ENCODE measurements at regions not wholly inside any gene's neighbourhood (a gene's known extent, or its start where the extent isn't known, plus 50 kb on each side); places are given as distances from the start of the nearest gene placed in this dataset.

- Mint-ChIP-seq H3K27ac (no peak overlapping the region), H3K27me3 (no peaks in the 10 kb centered on the region), H3K4me1 (no peaks in the 10 kb centered on the region), H3K9me3 (peaks cover 3% of the 10 kb centered on the region), H3K36me3 (ENCODE audit: low read depth) (no peaks in the 10 kb centered on the region), H3K4me3 (no peak overlapping the region)
- no peak for ATAC-seq
- no peak for DNase-seq
Observed at GRCh38 chr2:147740211-147740927, 104.5 kb upstream of the ACVR2A start.

DNA sequence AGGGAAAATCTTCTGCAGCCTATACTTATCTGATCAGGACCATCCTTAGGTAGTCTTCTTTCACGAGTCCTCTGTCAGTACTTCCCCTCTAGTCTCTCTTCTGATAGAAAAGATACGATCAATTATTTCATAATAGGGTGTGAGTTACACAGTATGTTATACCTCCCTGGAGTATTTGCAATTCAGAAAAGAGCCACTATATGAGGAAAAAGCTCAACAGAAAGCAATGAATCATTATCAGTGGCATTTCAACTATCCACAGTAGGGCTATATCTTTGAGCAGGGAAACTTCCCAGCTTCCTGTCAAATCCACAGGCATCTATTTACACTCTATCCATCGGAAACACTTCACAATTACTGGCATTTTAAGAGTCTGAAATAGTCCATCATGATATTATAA is 105.3 kb upstream of the ACVR2A start:
- peaks cover 3% of the 10 kb centered on the region for H3K9me3 Mint-ChIP-seq
- ATAC-seq (no peak), DNase-seq (no peak)
- no peak overlapping the region for H3K27ac Mint-ChIP-seq
- H3K4me1 Mint-ChIP-seq: no peaks in the 10 kb centered on the region
- H3K27me3 Mint-ChIP-seq: no peaks in the 10 kb centered on the region
- no peak overlapping the region for H3K4me3 Mint-ChIP-seq
- H3K36me3 Mint-ChIP-seq (ENCODE audit: low read depth): no peaks in the 10 kb centered on the region

DNA sequence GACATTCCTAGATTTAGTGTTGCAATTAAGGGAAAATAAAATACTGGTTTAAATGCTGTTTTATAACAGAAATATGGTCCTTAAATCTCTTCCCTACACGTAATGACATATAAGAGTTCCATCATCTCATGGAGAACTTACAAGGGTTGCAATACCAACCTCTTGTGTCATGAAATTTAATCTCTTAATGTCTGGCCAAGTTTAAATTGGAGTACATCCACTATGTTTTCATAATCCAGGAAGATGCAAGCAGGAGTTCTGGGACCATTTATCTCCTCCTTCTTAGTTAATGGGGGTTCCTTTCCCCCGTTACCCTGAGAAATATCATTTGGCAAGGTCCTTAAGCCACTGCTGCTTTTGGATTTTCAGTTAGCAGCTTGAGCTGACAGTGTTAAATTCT is 126.0 kb upstream of the ACVR2A start:
- Mint-ChIP-seq H3K9me3 (peaks cover 9% of the 10 kb centered on the region), H3K4me3 (no peak overlapping the region), H3K36me3 (ENCODE audit: low read depth) (no peaks in the 10 kb centered on the region), H3K27ac (no peak overlapping the region), H3K4me1 (no peaks in the 10 kb centered on the region), H3K27me3 (peaks cover 5% of the 10 kb centered on the region)
- DNase-seq: no peak
- no peak for ATAC-seq

GRCh38 chr2:147716906-147717305 is 127.9 kb upstream of the ACVR2A start:
- no peak overlapping the region for H3K4me3 Mint-ChIP-seq
- H3K4me1 Mint-ChIP-seq: no peaks in the 10 kb centered on the region
- DNase-seq (no peak), ATAC-seq (no peak)
- H3K36me3 Mint-ChIP-seq (ENCODE audit: low read depth): no peaks in the 10 kb centered on the region
- H3K27ac Mint-ChIP-seq: no peak overlapping the region
- peaks cover 20% of the 10 kb centered on the region for H3K9me3 Mint-ChIP-seq
- peaks cover 3% of the 10 kb centered on the region for H3K27me3 Mint-ChIP-seq

DNA sequence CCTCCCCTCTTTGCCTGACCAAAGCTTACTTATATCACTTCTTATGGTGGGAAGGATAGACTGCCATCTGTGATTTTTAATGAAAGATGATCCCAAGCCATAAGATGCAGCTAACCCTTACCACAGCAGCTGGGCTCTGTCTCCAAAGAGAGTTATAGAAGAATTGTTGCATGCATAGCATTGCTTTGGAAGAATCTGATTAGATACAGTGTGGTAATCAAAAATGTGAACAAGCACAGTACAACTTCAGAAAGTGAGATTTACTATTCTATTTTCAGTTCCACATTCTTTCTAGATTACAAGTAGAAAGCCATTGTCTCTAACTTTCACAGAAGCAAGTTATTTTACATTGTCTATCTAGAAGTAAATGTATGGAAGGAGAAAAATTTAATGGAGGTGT is 129.0 kb upstream of the ACVR2A start:
- H3K27ac Mint-ChIP-seq: no peak overlapping the region
- no peak overlapping the region for H3K4me3 Mint-ChIP-seq
- H3K9me3 Mint-ChIP-seq: peaks cover 29% of the 10 kb centered on the region
- ATAC-seq (no peak), DNase-seq (no peak)
- no peaks in the 10 kb centered on the region for H3K4me1 Mint-ChIP-seq
- H3K27me3 Mint-ChIP-seq: peaks cover 3% of the 10 kb centered on the region
- no peaks in the 10 kb centered on the region for H3K36me3 Mint-ChIP-seq (ENCODE audit: low read depth)

DNA sequence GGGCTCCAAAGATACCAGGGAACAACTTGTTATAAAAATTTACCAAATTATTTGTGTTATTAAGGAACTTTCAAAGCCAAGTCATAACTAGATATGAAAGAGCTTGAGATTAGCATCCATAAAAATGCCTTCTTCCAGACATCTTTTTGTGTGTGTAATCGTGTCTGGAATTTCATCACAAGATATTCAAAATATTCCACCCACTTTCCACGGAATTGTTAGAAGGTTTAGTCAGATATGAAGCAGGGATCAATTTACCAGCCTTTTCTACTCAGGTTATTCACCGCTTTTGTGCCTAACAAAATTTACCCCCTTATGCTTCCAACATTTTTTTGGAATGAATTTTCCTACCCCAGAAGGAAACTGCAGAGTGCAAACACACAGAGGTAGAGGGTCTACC is 130.2 kb upstream of the ACVR2A start:
- no peak overlapping the region for H3K27ac Mint-ChIP-seq
- no peaks in the 10 kb centered on the region for H3K36me3 Mint-ChIP-seq (ENCODE audit: low read depth)
- H3K9me3 Mint-ChIP-seq: peaks cover 31% of the 10 kb centered on the region
- DNase-seq: no peak
- no peaks in the 10 kb centered on the region for H3K4me1 Mint-ChIP-seq
- H3K4me3 Mint-ChIP-seq: no peak overlapping the region
- no peaks in the 10 kb centered on the region for H3K27me3 Mint-ChIP-seq
- ATAC-seq: no peak

- Mint-ChIP-seq H3K36me3 (ENCODE audit: low read depth) (no peaks in the 10 kb centered on the region), H3K27ac (no peak overlapping the region), H3K9me3 (peaks cover 31% of the 10 kb centered on the region), H3K27me3 (no peaks in the 10 kb centered on the region), H3K4me1 (no peaks in the 10 kb centered on the region), H3K4me3 (no peak overlapping the region)
- DNase-seq (no peak), ATAC-seq (no peak)
Observed at GRCh38 chr2:147713349-147713748, 131.5 kb upstream of the ACVR2A start.

DNA sequence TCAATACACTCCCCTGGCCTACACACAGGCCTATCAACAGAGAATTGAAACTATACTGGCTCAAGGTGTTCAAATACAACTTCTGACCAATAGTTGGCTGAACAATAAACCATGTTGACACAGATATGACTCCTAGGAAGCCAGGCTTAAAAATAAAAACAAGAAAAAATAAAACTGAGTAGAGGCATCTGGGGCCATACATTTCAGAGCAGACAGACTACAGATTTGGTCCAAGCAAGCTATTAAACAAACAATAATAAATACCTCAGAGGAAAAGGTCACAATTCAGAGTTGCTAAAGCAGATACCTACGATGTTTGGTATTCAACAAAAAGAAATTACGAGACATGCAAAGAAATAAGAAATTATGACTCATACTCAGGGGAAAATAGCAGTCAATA is 132.8 kb upstream of the ACVR2A start:
- ATAC-seq (no peak), DNase-seq (no peak)
- no peaks in the 10 kb centered on the region for H3K4me1 Mint-ChIP-seq
- no peaks in the 10 kb centered on the region for H3K36me3 Mint-ChIP-seq (ENCODE audit: low read depth)
- no peaks in the 10 kb centered on the region for H3K27me3 Mint-ChIP-seq
- no peak overlapping the region for H3K27ac Mint-ChIP-seq
- no peak overlapping the region for H3K4me3 Mint-ChIP-seq
- H3K9me3 Mint-ChIP-seq: peaks cover 37% of the 10 kb centered on the region

DNA sequence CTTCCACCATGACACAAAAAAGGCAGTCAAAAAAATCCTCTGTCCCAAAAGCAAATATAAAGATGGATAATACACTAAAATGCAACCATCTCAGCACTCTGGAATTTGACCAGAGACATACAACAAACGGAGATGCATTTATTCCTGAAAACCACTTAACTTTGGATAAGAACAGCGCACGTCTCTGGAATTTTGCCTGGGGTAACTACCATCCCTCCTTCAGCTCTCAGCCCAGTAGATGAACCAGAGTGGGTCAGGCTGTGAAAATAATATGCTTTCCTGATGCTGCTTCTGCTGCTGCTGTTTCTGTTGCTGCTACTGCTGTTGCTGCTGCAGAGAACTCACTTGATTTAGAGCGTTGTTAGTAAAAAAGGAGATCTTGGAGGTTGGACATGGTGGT is 133.8 kb upstream of the ACVR2A start:
- H3K36me3 Mint-ChIP-seq (ENCODE audit: low read depth): no peaks in the 10 kb centered on the region
- peaks cover 42% of the 10 kb centered on the region for H3K9me3 Mint-ChIP-seq
- no peaks in the 10 kb centered on the region for H3K27me3 Mint-ChIP-seq
- no peak for DNase-seq
- H3K4me3 Mint-ChIP-seq: no peak overlapping the region
- no peak overlapping the region for H3K27ac Mint-ChIP-seq
- no peak for ATAC-seq
- no peaks in the 10 kb centered on the region for H3K4me1 Mint-ChIP-seq

GRCh38 chr2:147709655-147710054 is 135.2 kb upstream of the ACVR2A start:
- Mint-ChIP-seq H3K4me3 (no peak overlapping the region), H3K27me3 (no peaks in the 10 kb centered on the region), H3K4me1 (no peaks in the 10 kb centered on the region)

DNA sequence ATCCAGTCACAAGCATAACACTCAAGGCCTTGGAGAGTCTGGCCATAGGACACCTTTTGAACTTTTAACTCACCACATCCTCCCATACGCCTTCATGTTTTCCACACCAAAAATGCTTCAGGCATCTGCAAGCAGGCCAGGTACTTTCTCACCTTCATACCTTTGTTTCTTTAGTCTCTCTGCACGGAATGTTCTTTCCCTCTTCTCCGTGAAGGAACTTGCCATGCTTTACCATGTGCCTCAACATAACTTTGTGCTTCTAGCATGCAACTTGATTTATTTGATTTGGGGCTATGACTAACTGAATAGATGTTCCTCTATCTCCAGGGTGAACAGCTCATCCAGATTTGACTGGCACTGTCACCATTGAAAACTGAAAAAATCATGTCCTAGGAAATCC is 141.7 kb upstream of the ACVR2A start:
- DNase-seq (no peak), ATAC-seq (no peak)
- peaks cover 27% of the 10 kb centered on the region for H3K9me3 Mint-ChIP-seq
- H3K4me3 Mint-ChIP-seq: no peak overlapping the region
- no peaks in the 10 kb centered on the region for H3K4me1 Mint-ChIP-seq
- H3K36me3 Mint-ChIP-seq (ENCODE audit: low read depth): no peaks in the 10 kb centered on the region
- H3K27me3 Mint-ChIP-seq: no peaks in the 10 kb centered on the region
- H3K27ac Mint-ChIP-seq: no peak overlapping the region

More at GRCh38 chr2:147709655-147710054, 135.2 kb upstream of the ACVR2A start:
- Mint-ChIP-seq H3K36me3 (ENCODE audit: low read depth) (no peaks in the 10 kb centered on the region), H3K9me3 (peaks cover 39% of the 10 kb centered on the region), H3K27ac (no peak overlapping the region)
- DNase-seq: no peak
- ATAC-seq: no peak

DNA sequence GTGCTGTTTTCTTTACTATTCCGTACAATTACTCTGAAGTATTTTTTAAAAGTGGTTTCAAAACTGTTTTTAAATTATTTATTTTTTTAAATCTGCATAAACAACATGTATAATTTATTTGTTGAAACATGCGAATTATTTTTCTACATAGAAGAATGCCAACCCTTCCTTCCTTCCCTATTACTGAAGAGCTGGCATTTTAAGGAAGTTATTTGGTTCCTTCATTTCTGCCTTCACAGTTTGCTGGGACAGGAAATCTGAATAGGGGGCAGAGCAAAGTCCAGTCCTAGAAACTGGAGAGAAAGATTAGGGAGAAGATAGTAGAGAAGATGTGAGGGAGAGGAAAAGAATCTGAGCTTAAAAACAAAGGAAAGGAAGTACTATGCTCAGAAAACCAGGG is 146.7 kb upstream of the ACVR2A start:
- H3K9me3 Mint-ChIP-seq: peaks cover 11% of the 10 kb centered on the region
- no peak overlapping the region for H3K4me3 Mint-ChIP-seq
- H3K4me1 Mint-ChIP-seq: no peaks in the 10 kb centered on the region
- no peak for ATAC-seq
- no peaks in the 10 kb centered on the region for H3K36me3 Mint-ChIP-seq (ENCODE audit: low read depth)
- DNase-seq: no peak
- H3K27ac Mint-ChIP-seq: no peak overlapping the region
- peaks cover 3% of the 10 kb centered on the region for H3K27me3 Mint-ChIP-seq

- H3K4me3 Mint-ChIP-seq: no peak overlapping the region
- no peak overlapping the region for H3K27ac Mint-ChIP-seq
- peaks cover 3% of the 10 kb centered on the region for H3K27me3 Mint-ChIP-seq
- no peak for ATAC-seq
- no peak for DNase-seq
- no peaks in the 10 kb centered on the region for H3K36me3 Mint-ChIP-seq (ENCODE audit: low read depth)
- H3K9me3 Mint-ChIP-seq: peaks cover 1% of the 10 kb centered on the region
- H3K4me1 Mint-ChIP-seq: no peaks in the 10 kb centered on the region
Observed at GRCh38 chr2:147696426-147696825, 148.4 kb upstream of the ACVR2A start.

DNA sequence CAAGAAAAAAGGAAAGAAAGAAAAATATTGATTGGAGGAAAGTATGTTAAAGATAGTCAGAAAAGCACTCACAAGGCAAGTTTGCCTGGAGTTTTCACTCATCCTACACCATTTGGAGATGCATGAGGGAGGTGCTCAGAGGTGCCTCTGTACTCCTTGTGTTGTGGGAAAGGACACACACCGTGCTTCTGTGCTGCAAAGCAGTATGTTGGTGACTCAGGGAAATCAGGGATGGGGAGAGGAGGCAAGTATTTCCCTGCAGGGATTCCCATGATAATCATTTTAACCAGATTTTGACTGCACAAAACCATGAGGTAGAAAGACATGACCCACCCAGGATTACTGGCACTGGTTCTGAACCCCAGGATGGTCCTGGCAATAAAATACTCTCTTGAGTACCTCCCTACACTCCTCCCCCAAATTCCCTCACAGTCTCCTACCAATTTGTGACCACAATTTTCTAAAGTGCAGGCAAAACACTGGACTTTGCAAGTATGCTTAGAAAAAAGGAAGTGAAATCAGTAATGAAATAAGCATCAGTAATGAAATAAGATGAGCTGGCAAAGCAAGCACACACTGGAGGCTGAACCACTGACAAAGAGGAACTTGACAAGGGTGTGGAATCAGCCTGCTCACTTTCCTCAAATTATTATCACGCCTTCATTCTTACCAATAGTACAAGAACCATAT is 155.5 kb upstream of the ACVR2A start:
- DNase-seq: no peak

DNA sequence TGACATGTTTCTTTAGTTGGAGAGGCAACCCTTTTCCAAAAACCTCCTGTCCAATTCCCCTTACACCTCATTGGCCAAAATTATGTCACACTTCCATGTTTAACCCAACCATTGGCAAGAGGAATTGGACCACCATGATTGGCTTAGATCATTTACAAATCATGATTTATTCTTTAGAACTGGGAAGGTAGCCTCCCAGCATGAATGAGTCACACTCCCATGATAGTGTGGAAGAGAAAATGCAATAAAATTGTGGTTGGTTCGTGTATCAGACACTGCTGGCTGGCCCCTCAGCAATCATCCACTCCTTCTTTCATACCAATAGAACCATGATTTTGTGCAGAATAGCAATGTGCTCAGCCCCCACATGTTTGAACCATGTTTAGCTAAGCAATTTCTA is 156.6 kb upstream of the ACVR2A start:
- H3K36me3 Mint-ChIP-seq (ENCODE audit: low read depth): no peaks in the 10 kb centered on the region
- no peak overlapping the region for H3K27ac Mint-ChIP-seq
- no peak overlapping the region for H3K4me3 Mint-ChIP-seq
- DNase-seq (no peak), ATAC-seq (no peak)
- no peaks in the 10 kb centered on the region for H3K27me3 Mint-ChIP-seq
- H3K4me1 Mint-ChIP-seq: no peaks in the 10 kb centered on the region
- no peaks in the 10 kb centered on the region for H3K9me3 Mint-ChIP-seq

More for the DNA sequence above, 155.5 kb upstream of the ACVR2A start:
- H3K4me3 Mint-ChIP-seq: no peak overlapping the region
- no peak for ATAC-seq
- H3K9me3 Mint-ChIP-seq: no peaks in the 10 kb centered on the region
- H3K4me1 Mint-ChIP-seq: no peaks in the 10 kb centered on the region
- H3K27me3 Mint-ChIP-seq: no peaks in the 10 kb centered on the region
- no peak overlapping the region for H3K27ac Mint-ChIP-seq
- no peaks in the 10 kb centered on the region for H3K36me3 Mint-ChIP-seq (ENCODE audit: low read depth)
